CD4-positive, alpha-beta T cell treated with Interleukin-1 beta for 1 hour (primary cell): ENCODE measurements at regions not wholly inside any gene's neighbourhood (a gene's known extent, or its start where the extent isn't known, plus 50 kb on each side); places are given as distances from the start of the nearest gene placed in this dataset.
"Not testable (repeated sequence)": the region's sequence is repeated elsewhere in the genome, so short reads cannot be mapped to it uniquely, and the experiment has no call there.

ENCODE experiments used
- DNase-seq, 2 donors: peaks; one replicate each; pipeline ENCODE4 v3.0.0-alpha.2; 2020 to 2022

GRCh38 chr5:17831279-17831678 lies 197.0 kb downstream of the TAF11L14 start:
- no peak for DNase-seq

- DNase-seq: no peak
Measured at GRCh38 chr5:17832949-17833745, 198.9 kb downstream of the TAF11L14 start.

DNA sequence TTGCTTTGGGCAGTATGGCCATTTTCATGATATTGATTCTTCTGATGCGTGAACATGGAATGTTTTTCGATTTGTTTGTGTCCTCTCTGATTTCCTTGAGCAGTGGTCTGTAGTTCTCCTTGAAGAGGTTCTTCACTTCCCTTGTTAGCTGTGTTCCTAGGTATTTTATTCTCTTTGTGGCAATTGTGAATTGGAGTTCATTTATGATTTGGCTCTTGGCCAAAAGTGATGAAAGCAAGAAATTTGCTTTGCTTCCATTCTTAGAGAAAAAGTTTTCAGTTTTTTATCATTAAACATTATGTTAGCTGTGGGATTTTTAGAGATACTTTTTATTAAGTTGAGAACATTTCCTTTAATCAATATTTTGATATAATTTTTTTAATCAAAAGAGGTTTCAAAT lies 203.5 kb downstream of the TAF11L14 start:
- DNase-seq: no peak

- no peak for DNase-seq
Measured at GRCh38 chr5:17838469-17838868, 204.2 kb downstream of the TAF11L14 start.

DNA sequence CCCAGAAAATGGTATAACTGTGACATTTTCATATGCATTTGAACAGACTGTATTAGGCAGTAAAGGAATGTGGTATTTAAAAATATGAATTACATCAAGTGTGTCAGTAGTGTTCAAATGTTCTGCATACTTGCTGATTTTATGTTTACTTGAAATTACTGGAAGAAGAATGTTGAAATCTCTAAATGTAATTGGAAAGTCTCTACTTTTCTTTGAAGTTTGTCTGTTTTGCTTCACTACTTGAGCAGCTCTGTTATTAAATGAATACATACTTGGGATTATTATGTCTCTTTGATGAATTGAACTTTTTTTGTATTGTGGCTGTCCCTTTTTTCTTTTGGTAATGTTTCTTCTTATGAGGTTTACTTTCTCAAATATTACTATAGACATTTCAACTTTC lies 205.6 kb downstream of the TAF11L14 start:
- DNase-seq: no peak

DNA sequence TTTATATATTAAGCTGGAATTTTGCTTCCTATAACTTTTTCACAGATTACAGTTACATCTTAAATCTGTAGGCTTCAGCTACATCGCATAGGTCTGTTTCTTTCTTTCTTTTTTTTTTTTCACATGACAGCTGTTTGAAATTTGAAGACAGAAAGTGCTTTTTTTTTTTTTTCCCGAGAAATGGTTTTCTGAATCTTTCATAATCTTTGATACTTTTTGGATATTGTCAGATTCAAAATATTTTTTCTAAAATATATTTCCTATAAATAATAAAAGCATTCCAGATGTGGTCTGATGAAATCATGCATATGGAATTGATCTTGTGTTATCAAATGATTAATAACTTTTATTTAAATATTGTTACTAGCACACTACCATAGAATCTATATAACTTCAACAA lies 212.2 kb downstream of the TAF11L14 start:
- no peak for DNase-seq

DNA sequence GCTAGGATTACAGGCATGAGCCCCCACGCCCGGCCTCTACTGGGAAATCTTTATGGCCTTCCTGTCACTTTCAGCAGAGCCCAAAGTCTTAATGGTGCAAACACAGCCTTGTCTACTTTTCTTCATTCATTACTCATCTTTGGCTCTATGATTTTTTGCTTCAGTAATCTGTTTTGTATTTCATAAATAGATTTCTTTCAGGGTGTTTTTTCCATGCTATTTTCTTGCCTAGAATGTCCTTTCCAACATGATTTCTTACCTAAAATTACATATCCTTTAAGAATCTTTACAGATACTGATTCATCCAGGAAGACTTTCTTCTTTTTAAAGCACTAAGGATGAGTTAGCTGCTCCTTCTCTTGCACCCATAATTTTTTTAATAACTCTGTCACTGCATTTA lies 213.0 kb downstream of the TAF11L14 start:
- no peak for DNase-seq

- no peak for DNase-seq
Measured at GRCh38 chr5:17852111-17852510, 217.9 kb downstream of the TAF11L14 start.

DNA sequence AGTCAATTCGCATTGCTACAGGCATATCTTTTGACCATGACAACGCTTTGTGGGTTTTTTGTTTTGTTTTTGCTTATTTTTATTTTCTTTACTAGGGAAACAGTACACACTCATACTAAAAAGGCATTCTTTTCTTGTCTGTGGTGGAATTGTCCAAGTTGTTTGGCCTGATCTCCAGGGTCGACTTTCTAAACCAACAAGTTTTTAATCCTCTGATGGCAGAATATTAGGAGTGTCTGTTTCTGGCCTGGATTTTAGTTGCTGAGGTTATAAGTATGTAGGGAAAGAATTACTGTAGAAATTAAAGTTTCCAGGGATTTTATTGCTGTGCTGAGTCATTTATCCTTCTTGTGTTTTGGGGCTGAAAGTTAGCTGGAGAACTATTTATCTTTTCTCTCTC lies 218.5 kb downstream of the TAF11L14 start:
- DNase-seq: no peak

GRCh38 chr5:17854901-17855300 lies 220.6 kb downstream of the TAF11L14 start:
- DNase-seq: no peak

DNA sequence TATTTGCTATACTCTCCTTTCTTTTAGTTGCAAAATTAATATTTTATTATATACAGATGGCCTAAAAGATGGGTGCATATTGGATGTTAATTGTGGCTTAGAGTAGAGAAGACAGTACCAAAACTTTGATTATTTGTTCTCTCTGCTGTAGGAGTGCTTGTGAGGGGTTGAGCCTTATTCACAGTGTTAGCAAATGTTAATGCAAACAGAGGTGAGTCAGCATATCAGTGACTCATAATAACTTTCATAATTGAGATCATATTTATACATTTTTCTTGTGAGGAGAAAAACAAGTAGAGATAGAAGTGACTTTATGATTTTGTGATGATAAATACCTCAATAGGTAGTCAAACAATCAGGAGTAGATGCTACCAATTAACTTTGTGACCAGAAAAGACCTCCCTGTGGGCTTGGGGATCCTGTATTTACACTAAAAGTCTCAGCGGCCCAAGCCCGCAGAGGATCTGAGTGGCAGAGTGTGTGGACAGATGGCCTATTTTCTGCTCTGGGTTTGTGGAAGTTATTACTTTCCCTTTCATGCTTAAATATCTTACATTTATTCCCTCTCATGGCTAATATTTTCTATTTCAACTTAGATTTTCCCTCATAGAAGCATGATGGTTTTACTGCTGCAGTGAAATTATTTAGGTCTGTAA lies 226.5 kb downstream of the TAF11L14 start:
- no peak for DNase-seq

- DNase-seq: not testable (repeated sequence)
Measured at GRCh38 chr5:17864903-17865302, 230.6 kb downstream of the TAF11L14 start.

GRCh38 chr5:17865966-17866365 lies 231.7 kb downstream of the TAF11L14 start:
- DNase-seq: not testable (repeated sequence)

DNA sequence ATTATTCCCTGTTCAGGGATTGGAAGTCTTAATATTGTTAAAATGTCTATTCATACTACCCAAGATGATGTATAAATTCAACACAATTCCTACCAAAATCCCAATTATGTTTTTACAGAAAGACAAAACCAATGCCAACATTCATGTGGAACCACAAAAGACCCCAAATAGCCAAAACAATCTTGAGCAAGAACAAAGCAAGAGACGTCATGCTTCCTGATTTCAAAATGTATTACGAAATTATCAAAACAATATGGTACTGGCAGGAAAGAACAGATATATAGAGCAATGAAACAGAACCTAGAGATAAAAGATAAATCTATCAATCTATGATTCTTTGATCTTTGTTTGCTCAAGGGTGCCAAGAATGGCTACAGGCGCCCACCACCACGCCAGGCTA lies 237.9 kb downstream of the TAF11L14 start:
- DNase-seq: no peak

DNA sequence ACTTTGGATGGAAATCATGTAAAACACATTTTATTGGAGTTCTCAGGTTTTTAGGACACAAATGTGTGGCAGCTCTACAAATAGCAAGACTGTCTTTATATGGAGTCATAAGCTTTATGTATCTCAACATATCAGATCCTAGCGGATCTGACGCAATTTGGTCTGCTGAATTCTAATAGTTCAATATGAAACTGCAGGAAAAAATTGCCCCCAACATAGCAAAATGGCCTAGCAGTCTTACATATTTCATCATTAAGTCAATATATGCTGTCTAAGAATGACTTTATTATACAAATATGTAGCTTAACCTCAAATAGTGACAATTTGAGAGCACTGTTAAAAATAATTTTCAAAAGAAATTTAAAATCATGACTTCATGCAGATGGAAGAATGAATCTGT lies 244.3 kb downstream of the TAF11L14 start:
- DNase-seq: no peak

DNA sequence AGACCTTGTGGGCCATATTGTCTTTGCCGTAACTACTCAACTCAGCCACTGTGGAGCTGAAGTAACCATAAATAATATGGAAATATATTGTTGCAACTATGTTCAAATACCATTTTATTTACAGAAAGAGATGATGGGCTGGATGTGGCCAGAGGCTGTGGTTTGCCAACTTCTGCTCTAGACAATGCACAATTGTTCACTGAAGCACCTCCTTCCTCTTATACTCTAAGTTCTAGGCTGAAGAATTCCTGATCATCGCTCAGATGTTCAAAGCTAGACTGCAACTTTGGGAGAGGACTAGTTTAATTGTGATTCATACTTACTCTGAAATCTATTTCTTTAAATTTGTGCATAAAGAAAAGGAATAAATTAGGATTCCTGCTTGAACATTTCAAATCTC lies 245.0 kb downstream of the TAF11L14 start:
- no peak for DNase-seq

GRCh38 chr5:17880869-17881268 lies 246.6 kb downstream of the TAF11L14 start:
- DNase-seq: no peak

DNA sequence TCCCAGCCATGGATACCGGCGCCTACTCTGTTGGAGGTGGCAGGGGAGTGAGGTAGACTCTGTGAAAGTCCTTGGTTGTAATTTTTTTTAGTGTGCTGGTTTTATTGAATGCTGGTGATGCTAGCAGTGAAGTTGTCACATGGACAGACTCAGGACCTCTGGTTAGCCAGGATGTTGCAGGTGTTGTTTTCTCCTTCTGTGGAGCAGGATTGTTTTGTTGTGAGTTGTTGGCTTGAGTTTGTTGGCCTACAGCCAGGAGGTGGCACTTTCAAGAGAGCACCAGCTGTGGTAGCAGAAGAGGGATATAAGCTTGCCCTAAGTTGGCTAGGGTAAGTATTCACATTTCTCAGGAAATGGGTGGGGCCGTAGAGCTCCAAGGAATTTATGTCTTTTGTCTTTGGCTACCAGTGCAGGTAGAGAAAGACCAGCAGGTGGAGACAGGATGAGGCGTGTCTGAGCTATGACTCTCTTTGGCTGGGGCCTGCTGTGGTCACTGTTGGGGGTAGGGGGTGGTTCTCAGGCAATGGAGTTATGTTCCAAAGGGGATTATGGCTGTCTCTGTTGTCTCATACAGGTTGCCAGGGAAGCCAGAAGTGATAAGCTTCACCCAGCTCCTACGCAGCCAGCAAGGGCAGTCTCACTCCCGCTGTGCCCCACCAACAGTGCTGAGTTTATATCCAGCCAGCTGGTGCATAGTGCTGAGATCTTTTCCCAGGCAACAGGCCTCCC lies 248.7 kb downstream of the TAF11L14 start:
- no peak for DNase-seq

GRCh38 chr5:17888155-17888554 lies 253.9 kb downstream of the TAF11L14 start:
- no peak for DNase-seq

DNA sequence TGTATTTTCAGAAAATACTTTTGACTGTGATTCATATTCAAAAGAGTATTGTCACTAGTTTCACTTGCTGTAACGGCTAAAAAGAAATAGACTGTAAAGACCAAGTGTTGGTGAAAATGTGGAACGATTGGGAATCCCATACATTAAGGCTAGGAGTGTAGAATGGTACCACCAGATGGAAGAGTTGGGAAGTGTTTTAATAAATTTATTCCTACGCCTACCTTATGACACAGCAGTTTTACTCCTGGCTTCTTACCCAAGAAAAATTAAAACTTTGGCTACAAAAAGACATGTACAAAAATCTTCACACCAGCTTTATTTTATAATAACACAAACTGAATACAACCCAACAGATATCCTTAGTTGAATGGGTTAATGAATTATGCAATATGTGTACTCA lies 256.2 kb downstream of the TAF11L14 start:
- DNase-seq: no peak

DNA sequence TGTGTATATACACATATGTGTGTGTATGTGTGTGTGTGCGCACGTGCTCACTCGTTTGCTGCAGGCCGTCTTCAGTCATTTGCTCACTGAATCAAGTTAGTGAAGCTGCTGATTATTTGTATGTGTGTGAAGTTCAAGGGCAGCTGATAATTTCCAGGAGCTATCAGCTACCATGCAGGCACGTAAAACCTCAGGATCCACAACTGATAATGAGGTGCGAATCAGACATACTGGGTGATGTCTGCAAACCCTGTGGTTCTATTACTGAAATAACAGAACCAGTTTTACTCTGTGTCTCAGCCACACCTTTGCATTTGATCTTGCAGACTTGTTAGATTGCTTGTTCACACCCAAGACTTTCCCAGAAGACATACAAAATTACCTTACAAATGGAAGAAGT lies 257.6 kb downstream of the TAF11L14 start:
- DNase-seq: no peak

- DNase-seq: no peak
Measured at GRCh38 chr5:17893026-17893635, 258.9 kb downstream of the TAF11L14 start.

DNA sequence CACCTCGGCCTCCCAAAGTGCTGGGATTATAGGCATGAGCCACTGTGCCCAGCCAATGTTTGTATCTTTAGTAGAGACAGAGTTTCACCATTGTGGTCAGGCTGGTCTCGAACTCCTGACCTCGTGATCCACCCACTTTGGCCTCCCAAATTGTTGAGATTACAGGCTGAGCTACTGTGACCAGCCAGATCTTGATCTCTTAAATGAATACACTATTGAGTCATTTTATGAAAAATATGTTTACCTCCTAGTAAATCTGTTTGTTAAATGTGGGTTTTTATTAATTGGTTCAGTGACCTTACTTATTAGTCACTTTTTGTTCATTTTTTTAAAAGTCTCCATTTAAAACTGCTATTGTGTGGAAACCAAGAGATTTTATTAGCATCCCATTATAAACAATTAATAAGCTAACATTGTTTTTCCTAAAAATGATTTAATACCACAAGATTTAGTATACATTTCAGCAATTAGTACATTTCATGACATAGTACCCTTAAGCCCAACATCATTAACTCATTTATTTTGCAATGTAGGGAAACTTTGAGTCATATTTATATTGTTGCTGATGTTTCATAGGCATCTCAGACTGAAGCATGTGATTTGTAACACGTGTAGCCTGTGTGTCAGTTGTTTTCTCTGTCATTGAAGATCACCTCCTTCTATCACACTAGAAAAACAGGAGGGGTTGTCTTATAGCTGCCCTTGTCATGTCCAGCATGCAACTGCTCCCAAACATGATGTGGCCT lies 261.2 kb downstream of the TAF11L14 start:
- DNase-seq: no peak
